Gastroesophageal sphincter (tissue), 4 donors: ENCODE measurements at regions not wholly inside any gene's neighbourhood (a gene's known extent, or its start where the extent isn't known, plus 50 kb on each side); places are given as distances from the start of the nearest gene placed in this dataset.
"Not testable (repeated sequence)": the region's sequence is repeated elsewhere in the genome, so short reads cannot be mapped to it uniquely, and the experiment has no call there.

Experiments used
- ATAC-seq: fragments of 150-250 bp; one replicate; pipeline ENCODE4 v1.9.1; 2016; ENCODE audit warnings: mild to moderate bottlenecking, moderate library complexity
- H3K27ac ChIP-seq, 4 donors: fragments of 200-600 bp; sonication (generic) in 3 of 4; 1 replicate in 3 of 4; 2 replicates in 1 of 4; pipeline ENCODE4 v1.5.1; 2016 to 2019
- H3K27me3 ChIP-seq: fragments of 200-600 bp; sonication (generic); one replicate; pipeline ENCODE4 v1.5.1; 2019
- H3K36me3 ChIP-seq, 2 donors: fragments of 200-600 bp; sonication (generic); one replicate each; pipeline ENCODE4 v1.5.1; 2019; ENCODE audit warnings: control low read depth in 1 of 2
- H3K4me1 ChIP-seq, 3 donors: fragments of 200-600 bp; sonication (generic); 1 replicate in 2 of 3; 2 replicates in 1 of 3; pipeline ENCODE4 v1.5.1; 2016 to 2019; ENCODE audit warnings: control low read depth in 2 of 3
- H3K4me3 ChIP-seq, 2 donors: fragments of 200-600 bp; sonication (generic); one replicate each; pipeline ENCODE4 v1.5.1; 2019; ENCODE audit warnings: mild to moderate bottlenecking in 1 of 2, moderate library complexity in 1 of 2
- H3K9me3 ChIP-seq, 3 donors: fragments of 200-600 bp; sonication (generic); one replicate each; pipeline ENCODE4 v1.5.1; 2017 to 2019; ENCODE audit warnings: control low read depth in 2 of 3
- CTCF ChIP-seq, 4 experiments: fragments of 200-600 bp in 2 of 4; fragments of 450-650 bp in 2 of 4; sonication (generic) in 1 of 4; IDR thresholded peaks; one replicate each; pipeline ENCODE4 v1.5.1; 2017 to 2019; ENCODE audit warnings: antibody characterized with exemption in 4 of 4, mild to moderate bottlenecking in 2 of 4, moderate library complexity in 2 of 4
- EP300 ChIP-seq: sonication (generic); formaldehyde crosslinking; IDR thresholded peaks from one replicate; pipeline ENCODE4 v1.6.1; 2017; ENCODE audit warnings: antibody characterized with exemption, mild to moderate bottlenecking
- POLR2A ChIP-seq, 2 donors: fragments of 450-650 bp; IDR thresholded peaks; one replicate each; pipeline ENCODE4 v1.6.1; 2017; ENCODE audit warnings: antibody characterized with exemption in 2 of 2, mild to moderate bottlenecking in 2 of 2, moderate library complexity in 1 of 2
- POLR2AphosphoS5 ChIP-seq: sonication (generic); formaldehyde crosslinking; IDR thresholded peaks from one replicate; pipeline ENCODE4 v1.6.1; 2017; ENCODE audit warnings: antibody characterized with exemption
- WGBS, 2 donors: methylation state at CpG; one replicate each; pipeline ENCODE4 v1.1.5; 2018; ENCODE audit warnings: low coverage in 1 of 2; 5-methylcytosine and 5-hydroxymethylcytosine counted together

- H3K27ac ChIP-seq = no peak overlapping the region
- no peaks in the 10 kb centered on the region for H3K9me3 ChIP-seq
- peak; percentile 41 for ATAC-seq
- H3K4me1 ChIP-seq = no peaks in the 10 kb centered on the region
- H3K27me3 ChIP-seq = no peaks in the 10 kb centered on the region
- no peak for TF ChIP-seq POLR2AphosphoS5
- TF ChIP-seq EP300 = no peak
- peak; percentile 18 to 51 (median 38) for TF ChIP-seq CTCF (IDR thresholded peaks at IDR 0.05)
- no peak for TF ChIP-seq POLR2A (IDR thresholded peaks at IDR 0.05)
- WGBS, 2 donors = 21 to 43% methylated on average over 2 of the region's 5 CpGs
- no peak overlapping the region for H3K4me3 ChIP-seq
- H3K36me3 ChIP-seq = no peaks in the 10 kb centered on the region
Measured at GRCh38 chr5:97297063-97297703, 114.1 kb upstream of the RIOK2 start.

- no peak overlapping the region for H3K27ac ChIP-seq
- no peaks in the 10 kb centered on the region for H3K9me3 ChIP-seq
- no peak overlapping the region for H3K4me3 ChIP-seq
- no peaks in the 10 kb centered on the region for H3K36me3 ChIP-seq
- no peaks in the 10 kb centered on the region for H3K27me3 ChIP-seq
- no peaks in the 10 kb centered on the region for H3K4me1 ChIP-seq
- TF ChIP-seq POLR2AphosphoS5 = no peak
- no peak for TF ChIP-seq POLR2A (IDR thresholded peaks at IDR 0.05)
- TF ChIP-seq EP300 = no peak
- TF ChIP-seq CTCF (IDR thresholded peaks at IDR 0.05) = no peak
- ATAC-seq = no peak
Measured at GRCh38 chr5:97297704-97298091, 114.7 kb upstream of the RIOK2 start.

- not testable (repeated sequence) for H3K9me3 ChIP-seq, H3K27me3 ChIP-seq, H3K36me3 ChIP-seq, H3K4me1 ChIP-seq, ATAC-seq, H3K27ac ChIP-seq, H3K4me3 ChIP-seq
- WGBS, 2 donors = no CpG with 5 or more reads among the region's 16 CpGs
Measured at GRCh38 chr5:97301181-97301580, 118.1 kb upstream of the RIOK2 start.

GRCh38 chr5:97338729-97339128, 155.7 kb upstream of the RIOK2 start:
- ATAC-seq = no peak
- H3K27me3 ChIP-seq = no peaks in the 10 kb centered on the region
- WGBS, 2 donors = 100% methylated on average over 1 of the region's 1 CpG
- no peak overlapping the region for H3K4me3 ChIP-seq
- H3K9me3 ChIP-seq = peaks cover 0 to 9% (median 0%) of the 10 kb centered on the region in 3 donors
- H3K27ac ChIP-seq = no peak overlapping the region
- no peak for TF ChIP-seq CTCF (IDR thresholded peaks at IDR 0.05)
- no peak for TF ChIP-seq POLR2A (IDR thresholded peaks at IDR 0.05)
- TF ChIP-seq POLR2AphosphoS5 = no peak
- TF ChIP-seq EP300 = no peak
- H3K4me1 ChIP-seq = no peaks in the 10 kb centered on the region
- H3K36me3 ChIP-seq = no peaks in the 10 kb centered on the region

GRCh38 chr5:97355775-97356174, 172.7 kb upstream of the RIOK2 start:
- WGBS, 2 donors = 79 to 80% methylated on average over 1 to 4 of the region's 4 CpGs
- H3K9me3 ChIP-seq = peaks cover 0 to 23% (median 0%) of the 10 kb centered on the region in 3 donors
- H3K27ac ChIP-seq = no peak overlapping the region
- no peaks in the 10 kb centered on the region for H3K27me3 ChIP-seq
- no peak for TF ChIP-seq CTCF (IDR thresholded peaks at IDR 0.05)
- no peak for TF ChIP-seq EP300
- no peak for TF ChIP-seq POLR2A (IDR thresholded peaks at IDR 0.05)
- no peak for TF ChIP-seq POLR2AphosphoS5
- no peaks in the 10 kb centered on the region for H3K36me3 ChIP-seq
- no peak for ATAC-seq
- no peaks in the 10 kb centered on the region for H3K4me1 ChIP-seq
- H3K4me3 ChIP-seq = no peak overlapping the region
